Mesothelial cell of epicardium (in vitro differentiated cells): ENCODE measurements at regions not wholly inside any gene's neighbourhood (a gene's known extent, or its start where the extent isn't known, plus 50 kb on each side); places are given as distances from the start of the nearest gene placed in this dataset.

Source experiments
- DNase-seq, 2 experiments: peaks; one replicate each; pipeline ENCODE4 v3.0.0; 2021; ENCODE audit warnings: low spot score in 2 of 2; ENCODE audit not compliant: unreplicated experiment in 2 of 2
- H3K27ac Mint-ChIP-seq: 2 replicates; pipeline ENCODE4 v1.8.0; 2021; ENCODE audit warnings: mixed read lengths
- H3K27me3 Mint-ChIP-seq: 2 replicates; pipeline ENCODE4 v1.8.0; 2021; ENCODE audit warnings: low read depth, mixed read lengths
- H3K36me3 Mint-ChIP-seq: 2 replicates; pipeline ENCODE4 v1.8.0; 2021; ENCODE audit warnings: mixed read lengths
- H3K4me1 Mint-ChIP-seq: 2 replicates; pipeline ENCODE4 v1.8.0; 2021; ENCODE audit warnings: mixed read lengths
- H3K4me3 Mint-ChIP-seq: 2 replicates; pipeline ENCODE4 v1.8.0; 2021; ENCODE audit warnings: mild to moderate bottlenecking, moderate library complexity, mixed read lengths
- H3K9me3 Mint-ChIP-seq: 2 replicates; pipeline ENCODE4 v1.8.0; 2021; ENCODE audit warnings: mixed read lengths
- TF ChIP-seq, protein P1 (sequence below): fragments of 200-600 bp; sonication (generic); IDR thresholded peaks from one replicate; pipeline ENCODE4 v1.5.0; 2021; ENCODE audit warnings: antibody characterized with exemption; ENCODE audit not compliant: unreplicated experiment

DNA sequence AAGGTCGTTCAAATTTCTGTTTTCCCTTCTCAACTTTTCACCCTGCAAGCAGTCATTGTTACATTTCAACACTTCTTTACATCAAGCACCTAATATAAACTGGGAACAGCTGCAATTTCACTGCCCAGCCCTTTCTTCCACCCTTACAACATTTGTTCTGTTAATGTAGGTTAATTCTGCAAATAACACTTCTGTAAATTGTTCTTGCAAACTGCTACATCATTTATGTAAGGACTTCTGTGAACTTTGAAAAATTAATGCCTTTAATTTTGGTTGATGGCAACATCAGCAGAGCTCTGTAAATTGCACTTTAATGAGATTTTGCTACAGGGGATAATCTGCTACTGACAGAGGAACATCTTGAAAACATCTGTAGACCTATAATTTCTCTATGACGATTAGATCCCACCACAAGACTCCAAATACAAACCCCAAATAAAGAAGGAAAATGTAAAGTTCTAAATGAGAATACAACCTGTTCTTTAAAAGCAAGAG lies 93.5 kb downstream of the ZIC4 start:
- peaks cover 21% of the 10 kb centered on the region for H3K27me3 Mint-ChIP-seq
- H3K27ac Mint-ChIP-seq, result no peak overlapping the region
- peaks cover 2% of the 10 kb centered on the region for H3K4me1 Mint-ChIP-seq
- H3K4me3 Mint-ChIP-seq, result no peak overlapping the region
- peaks cover 3% of the 10 kb centered on the region for H3K9me3 Mint-ChIP-seq
- TF ChIP-seq, protein P1, sequence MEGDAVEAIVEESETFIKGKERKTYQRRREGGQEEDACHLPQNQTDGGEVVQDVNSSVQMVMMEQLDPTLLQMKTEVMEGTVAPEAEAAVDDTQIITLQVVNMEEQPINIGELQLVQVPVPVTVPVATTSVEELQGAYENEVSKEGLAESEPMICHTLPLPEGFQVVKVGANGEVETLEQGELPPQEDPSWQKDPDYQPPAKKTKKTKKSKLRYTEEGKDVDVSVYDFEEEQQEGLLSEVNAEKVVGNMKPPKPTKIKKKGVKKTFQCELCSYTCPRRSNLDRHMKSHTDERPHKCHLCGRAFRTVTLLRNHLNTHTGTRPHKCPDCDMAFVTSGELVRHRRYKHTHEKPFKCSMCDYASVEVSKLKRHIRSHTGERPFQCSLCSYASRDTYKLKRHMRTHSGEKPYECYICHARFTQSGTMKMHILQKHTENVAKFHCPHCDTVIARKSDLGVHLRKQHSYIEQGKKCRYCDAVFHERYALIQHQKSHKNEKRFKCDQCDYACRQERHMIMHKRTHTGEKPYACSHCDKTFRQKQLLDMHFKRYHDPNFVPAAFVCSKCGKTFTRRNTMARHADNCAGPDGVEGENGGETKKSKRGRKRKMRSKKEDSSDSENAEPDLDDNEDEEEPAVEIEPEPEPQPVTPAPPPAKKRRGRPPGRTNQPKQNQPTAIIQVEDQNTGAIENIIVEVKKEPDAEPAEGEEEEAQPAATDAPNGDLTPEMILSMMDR, result no peak
- H3K36me3 Mint-ChIP-seq, result no peaks in the 10 kb centered on the region
- no peak for DNase-seq

DNA sequence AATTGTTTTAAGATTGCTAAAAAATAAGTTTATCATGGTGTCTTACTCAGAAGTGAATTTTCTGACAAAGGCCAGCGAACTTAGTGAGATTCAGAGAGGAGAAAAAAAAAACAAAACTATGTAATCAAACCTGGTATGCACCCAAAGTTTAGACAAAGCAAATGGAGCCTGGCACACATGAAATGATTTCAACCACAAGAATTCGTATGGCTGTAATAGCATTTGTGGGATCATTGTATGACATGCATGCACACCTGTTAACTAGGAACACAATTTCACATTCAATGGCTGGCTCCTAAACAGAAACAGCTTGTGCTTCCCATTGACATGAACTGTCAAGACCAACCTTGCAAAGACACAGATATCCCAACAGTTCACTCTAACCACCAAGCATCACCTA lies 94.6 kb downstream of the ZIC4 start:
- H3K27ac Mint-ChIP-seq, result no peak overlapping the region
- no peaks in the 10 kb centered on the region for H3K36me3 Mint-ChIP-seq
- peaks cover 20% of the 10 kb centered on the region for H3K27me3 Mint-ChIP-seq
- no peak for DNase-seq
- peaks cover 2% of the 10 kb centered on the region for H3K4me1 Mint-ChIP-seq
- H3K4me3 Mint-ChIP-seq, result no peak overlapping the region
- H3K9me3 Mint-ChIP-seq, result peaks cover 6% of the 10 kb centered on the region
- TF ChIP-seq, protein P1, result no peak

DNA sequence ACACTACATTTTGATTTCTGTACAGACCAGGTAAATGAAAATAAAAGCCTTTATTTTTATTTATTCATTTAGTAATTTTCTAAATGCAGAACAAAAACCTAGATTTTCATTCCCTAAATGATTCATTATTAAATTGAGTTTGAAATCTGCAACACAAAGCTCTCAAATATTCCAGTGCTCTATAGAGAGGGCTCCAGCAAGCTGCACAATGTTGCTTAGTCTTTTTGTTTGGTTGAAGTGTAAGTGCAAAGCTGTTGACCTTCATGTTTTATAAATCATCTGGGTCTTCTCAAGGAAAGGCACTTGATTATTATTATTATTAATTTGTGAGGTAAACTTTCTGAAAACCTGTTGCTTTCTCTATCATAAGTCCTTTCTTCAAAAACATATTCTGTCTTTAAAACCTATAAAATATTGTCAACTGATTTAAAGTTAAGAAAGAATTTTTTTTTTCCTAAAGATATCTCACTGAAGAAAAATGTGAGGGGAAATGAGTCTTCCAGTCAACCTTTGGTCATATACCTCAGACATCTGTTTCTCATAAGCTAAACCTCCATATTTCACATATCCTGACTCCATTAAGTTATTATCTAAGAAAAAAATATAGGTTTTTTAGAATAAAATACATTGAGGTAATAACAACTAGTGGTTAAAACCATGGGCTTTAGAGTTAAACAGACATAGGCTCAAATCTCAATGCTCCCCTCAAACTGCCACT lies 100.7 kb downstream of the ZIC4 start:
- H3K9me3 Mint-ChIP-seq, result peaks cover 9% of the 10 kb centered on the region
- H3K27ac Mint-ChIP-seq, result no peak overlapping the region
- peaks cover 3% of the 10 kb centered on the region for H3K27me3 Mint-ChIP-seq
- TF ChIP-seq, protein P1, result no peak
- H3K4me3 Mint-ChIP-seq, result no peak overlapping the region
- H3K36me3 Mint-ChIP-seq, result no peaks in the 10 kb centered on the region
- no peak for DNase-seq
- peaks cover 4% of the 10 kb centered on the region for H3K4me1 Mint-ChIP-seq

DNA sequence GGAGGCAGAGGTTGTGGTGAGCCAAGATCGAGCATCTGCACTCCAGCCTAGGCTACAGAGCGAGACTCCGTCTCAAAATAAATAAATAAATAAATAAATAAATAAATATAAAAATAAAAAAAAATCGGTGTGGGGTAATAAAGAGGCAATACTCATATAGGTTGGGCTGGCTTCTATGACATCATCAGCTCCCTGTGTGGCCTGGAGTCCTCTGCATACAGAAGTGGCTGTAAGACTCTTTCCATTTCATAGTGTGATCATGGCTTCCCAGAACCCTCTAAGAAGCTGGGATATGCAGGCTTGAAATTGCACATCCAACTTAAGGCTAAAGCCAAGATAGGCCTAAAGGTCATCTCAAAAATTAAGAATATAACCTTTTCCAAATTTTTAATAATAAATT lies 101.6 kb downstream of the ZIC4 start:
- Mint-ChIP-seq H3K9me3 (peaks cover 9% of the 10 kb centered on the region), H3K27ac (no peak overlapping the region), H3K4me1 (peaks cover 5% of the 10 kb centered on the region), H3K36me3 (no peaks in the 10 kb centered on the region), H3K27me3 (no peaks in the 10 kb centered on the region), H3K4me3 (no peak overlapping the region)
- DNase-seq, result no peak
- TF ChIP-seq, protein P1, result no peak

DNA sequence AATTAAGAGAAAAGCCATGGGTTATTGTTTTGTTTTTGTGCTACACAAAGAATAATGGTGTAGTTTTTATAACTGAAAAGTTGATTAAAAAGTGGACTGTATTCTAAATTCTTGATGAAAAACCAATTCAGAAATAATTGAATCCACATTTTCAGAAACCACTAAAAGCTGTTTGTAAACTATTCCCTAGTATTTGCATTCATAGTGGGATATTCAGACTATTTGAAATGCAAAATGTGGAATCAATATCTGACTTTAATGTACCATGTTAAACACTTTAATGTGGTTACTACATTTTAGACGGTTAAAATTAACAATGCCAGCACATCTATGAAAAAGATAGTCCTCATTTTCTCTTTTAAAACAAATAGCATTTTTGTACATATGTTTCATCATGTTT lies 104.6 kb downstream of the ZIC4 start:
- no peak for DNase-seq
- Mint-ChIP-seq H3K9me3 (peaks cover 4% of the 10 kb centered on the region), H3K4me1 (peaks cover 20% of the 10 kb centered on the region), H3K36me3 (no peaks in the 10 kb centered on the region), H3K4me3 (no peak overlapping the region), H3K27ac (no peak overlapping the region), H3K27me3 (no peaks in the 10 kb centered on the region)
- TF ChIP-seq, protein P1, result no peak
